T47D (cell line): ENCODE measurements at regions not wholly inside any gene's neighbourhood (a gene's known extent, or its start where the extent isn't known, plus 50 kb on each side); places are given as distances from the start of the nearest gene placed in this dataset.
"Not testable (repeated sequence)": the region's sequence is repeated elsewhere in the genome, so short reads cannot be mapped to it uniquely, and the experiment has no call there.

Experiments
- DNase-seq, 2 experiments: peaks; one replicate each; pipeline versions ENCODE4 v3.0.0 to v3.0.0-alpha.2; 2011 to 2012; ENCODE audit warnings: low read depth in 1 of 2, low spot score in 1 of 2
- JUND ChIP-seq: IDR thresholded peaks from 2 replicates; pipeline ENCODE4 v1.6.1; 2012; ENCODE audit warnings: low read depth
- in situ Hi-C: cut with HindIII; loops from 2 replicates; pipeline ENCODE4 v1.10.0; 2016; ENCODE audit warnings: low sequenced_read_pairs, low pct_unique_long_range_greater_than_20kb

DNA sequence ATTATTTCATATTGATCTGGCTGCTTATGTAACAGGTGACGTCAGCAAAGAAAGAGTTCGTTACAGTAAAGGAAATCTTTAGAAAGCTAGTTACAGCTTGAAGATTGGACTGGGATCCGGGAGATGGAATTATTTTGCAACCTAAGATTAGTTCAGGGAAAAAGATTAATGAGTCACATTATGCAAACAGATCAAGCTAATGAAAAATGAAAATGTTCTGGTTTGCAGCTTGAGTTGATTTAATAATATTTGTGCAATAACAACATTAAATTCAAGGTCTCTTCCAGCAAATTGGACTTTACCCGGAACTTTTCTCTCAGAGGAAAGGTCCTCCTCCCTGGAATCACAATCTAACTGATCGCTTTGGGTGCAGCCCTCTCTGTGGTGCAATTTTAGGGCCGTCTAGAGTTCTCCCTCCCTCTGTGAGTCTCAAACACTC is 119.5 kb downstream of the OTUD1 start:
- TF ChIP-seq JUND = no peak
- no peak for DNase-seq
- in situ Hi-C loops = no loop called here

DNA sequence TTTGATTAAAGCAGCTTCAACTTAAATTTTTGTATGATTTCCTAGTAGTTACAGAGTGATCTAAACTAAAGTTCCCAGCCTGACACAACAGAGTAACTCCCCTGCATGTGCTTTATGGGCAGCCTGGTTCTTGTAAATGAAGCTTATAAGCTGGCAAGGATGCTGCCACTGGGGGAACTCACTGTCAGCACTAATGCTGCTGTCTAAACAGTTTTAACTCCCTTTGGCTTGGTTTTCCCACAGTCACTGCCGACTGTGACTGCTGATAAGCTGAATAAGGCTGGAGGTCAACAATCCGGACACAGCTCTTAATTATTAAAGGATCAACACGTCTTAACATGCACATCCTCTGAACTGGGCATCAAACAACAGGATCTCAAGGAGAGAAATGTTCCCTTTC is 130.1 kb downstream of the OTUD1 start:
- in situ Hi-C loops = no loop called here

DNA sequence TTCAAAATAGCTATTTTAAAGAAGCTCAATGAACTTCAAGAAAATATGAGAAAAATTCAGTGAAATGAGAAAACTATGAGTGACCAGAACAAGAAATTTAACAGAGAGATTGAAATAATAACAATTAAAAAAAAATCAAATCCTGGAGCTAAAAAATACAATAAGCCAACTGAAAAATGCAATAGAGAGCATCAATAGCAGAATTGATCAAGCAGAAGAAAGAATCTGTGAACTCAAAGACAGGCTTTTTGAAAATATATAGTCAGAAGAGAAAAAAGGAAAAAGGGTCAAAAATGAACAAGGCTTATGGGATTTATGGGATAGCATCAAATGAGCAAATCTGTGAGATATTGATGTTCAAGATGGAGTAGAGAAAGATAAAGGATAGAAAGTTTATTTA is 133.0 kb downstream of the OTUD1 start:
- no peak for TF ChIP-seq JUND
- in situ Hi-C loops = no loop called here
- no peak for DNase-seq

More for the DNA sequence above, 130.1 kb downstream of the OTUD1 start:
- TF ChIP-seq JUND = no peak
- DNase-seq = no peak

DNA sequence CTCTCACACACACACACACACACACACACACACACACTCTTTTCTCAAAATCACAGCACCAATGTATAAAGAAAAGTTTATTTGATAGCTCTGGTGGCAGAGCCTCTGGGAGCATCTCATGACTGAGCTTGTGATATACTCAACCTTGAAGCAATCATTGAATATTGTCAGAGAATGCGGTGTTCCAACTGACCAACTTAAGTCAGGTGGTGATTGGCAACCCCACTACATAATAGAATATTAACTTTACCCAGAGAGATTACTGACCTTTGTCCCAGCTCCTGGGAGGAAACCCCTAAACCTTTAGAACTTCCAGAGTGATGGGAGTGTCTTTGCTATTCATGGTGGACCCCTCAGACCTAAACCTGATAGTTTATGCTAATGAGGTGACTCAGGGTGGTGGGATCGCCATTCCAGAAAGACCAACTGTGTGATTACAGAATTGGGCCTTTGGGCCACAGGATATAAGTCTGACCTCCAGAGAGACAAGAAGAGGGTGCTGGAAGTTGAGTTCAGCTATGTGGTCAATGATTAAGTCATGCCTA is 143.1 kb downstream of the OTUD1 start:
- no peak for DNase-seq
- TF ChIP-seq JUND = no peak
- in situ Hi-C loops = no loop called here

DNA sequence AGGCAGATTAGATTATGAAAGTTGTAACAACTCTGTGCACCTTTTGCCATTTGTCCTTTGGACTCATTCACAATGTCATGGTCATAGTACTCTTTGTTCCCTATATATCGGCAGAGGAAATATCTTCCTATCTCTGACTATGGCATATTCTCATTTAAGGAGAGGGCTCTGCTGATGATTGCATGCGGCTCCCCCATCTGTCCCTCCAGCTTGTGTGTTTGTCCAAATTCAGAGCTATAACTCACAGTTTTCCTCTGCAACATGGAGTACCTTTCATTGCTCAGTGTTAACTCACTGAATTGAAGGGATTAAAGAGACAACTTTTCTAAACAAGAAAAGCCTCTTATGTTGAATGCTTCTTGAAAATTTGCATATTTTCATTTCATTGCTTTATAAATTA is 145.5 kb downstream of the OTUD1 start:
- in situ Hi-C loops = no loop called here
- DNase-seq = no peak
- TF ChIP-seq JUND = no peak

DNA sequence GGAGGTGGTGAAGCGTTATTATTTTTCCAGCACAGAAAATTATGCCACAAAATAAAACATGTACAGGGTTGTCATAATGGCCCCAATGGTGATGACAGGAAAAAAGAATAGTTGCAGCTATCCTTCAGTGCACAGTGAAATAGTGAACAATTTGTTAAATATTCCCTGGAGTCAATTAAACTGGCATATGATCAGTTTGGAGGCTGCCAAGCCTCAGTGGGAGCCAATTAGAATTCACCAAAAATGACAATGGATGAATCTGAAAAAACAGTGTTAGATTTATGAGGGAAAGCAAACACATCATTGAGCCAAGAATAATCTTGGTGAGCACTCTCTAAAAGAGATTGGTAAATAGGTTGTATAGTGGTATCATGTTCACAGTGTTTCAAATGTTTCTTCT is 146.3 kb downstream of the OTUD1 start:
- DNase-seq = no peak
- in situ Hi-C loops = no loop called here
- no peak for TF ChIP-seq JUND

DNA sequence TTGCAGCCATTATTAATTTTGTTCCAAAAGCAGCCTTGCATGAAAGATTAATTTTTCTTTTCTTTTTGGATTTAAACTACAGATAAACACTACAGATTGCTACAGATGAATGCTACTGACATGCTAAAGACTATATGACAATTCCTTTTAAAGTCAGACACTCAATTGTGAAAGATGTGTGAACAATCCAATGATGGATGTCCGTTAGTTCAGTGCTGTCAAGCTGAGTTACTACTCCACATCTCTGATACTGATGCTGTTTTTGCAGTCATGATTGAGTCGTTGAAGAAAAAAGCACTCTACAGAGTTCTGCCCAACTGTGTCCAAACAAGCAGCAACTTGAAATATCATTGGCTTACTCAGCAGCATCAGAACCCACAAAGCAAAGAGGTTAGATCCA is 146.8 kb downstream of the OTUD1 start:
- in situ Hi-C loops = no loop called here
- no peak for TF ChIP-seq JUND
- no peak for DNase-seq

DNA sequence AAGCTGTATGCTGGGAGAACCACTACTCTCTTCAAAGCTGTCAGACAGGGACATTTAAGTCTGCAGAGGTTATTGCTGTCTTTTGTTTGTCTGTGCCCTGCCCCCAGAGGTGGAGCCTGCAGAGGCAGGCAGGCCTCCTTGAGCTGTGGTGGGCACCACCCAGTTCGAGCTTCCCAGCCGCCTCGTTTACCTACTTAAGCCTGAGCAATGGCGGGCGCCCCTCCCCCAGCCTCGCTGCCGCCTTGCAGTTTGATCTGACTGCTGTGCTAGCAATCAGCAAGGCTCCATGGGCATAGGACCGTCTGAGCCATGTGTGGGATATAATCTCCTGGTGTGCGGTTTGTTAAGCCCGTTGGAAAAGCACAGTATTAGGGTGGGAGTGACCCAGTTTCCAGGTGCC is 156.4 kb downstream of the OTUD1 start:
- in situ Hi-C loops, DNase-seq: not testable (repeated sequence)

DNA sequence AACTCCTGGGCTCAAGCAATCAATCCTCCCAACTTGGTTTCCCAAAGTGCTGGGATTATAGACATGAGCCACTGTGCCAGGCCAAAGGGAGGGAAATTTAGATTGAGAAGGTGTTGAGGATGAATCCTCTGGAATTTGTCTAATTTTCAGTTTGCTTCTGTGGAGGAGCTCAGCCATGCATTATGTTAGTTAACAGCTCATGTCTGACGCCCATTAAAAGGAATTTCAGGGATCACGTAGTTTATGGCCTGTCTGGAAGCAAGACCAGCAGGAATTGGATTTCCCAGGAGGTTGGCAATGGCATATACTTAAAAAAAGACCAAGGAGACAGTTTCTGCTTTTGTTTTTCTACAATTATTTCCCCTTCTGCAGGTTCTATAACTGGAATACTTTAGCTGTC is 165.7 kb downstream of the OTUD1 start:
- DNase-seq = no peak
- TF ChIP-seq JUND = no peak
- in situ Hi-C loops = no loop called here

DNA sequence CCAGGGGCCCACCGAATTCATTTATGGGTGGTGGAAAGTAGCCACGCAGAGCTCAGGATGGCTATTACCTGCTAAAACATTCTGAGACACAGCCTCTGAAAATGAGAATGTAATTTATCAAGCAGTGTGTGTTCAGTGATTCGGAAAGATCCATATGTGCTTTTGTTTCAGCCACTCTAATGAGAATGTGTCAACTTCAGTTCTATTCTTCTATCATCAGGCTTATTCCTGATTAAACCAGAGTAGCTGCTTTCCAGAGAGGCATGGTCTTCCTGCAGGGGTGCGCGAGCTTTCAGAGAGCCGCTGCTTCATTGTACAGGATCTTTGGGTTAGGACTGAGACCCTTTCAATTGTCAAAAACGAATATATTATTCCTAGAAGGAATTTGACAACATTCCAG is 167.6 kb downstream of the OTUD1 start:
- no peak for TF ChIP-seq JUND
- in situ Hi-C loops = no loop called here
- no peak for DNase-seq

DNA sequence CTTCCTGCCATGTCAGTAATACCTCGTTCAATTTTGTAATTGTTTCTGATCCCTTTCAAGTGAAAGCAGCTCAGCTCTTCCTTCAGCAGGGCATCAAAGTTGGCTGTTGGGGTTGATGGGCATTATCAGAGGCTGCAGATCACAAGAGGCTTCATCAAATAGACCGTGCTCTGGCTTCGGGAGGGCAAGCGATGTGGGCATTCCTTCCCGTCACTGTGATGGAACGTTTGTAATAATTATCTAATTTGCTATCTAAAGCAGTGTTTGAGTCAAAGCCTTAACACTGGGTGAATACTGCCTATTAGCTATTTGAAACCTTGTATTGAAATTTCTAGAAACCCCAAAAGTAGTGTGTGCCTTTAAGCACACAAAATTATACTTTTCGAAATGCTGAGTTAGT is 170.1 kb downstream of the OTUD1 start:
- no peak for DNase-seq
- no peak for TF ChIP-seq JUND
- in situ Hi-C loops = no loop called here

DNA sequence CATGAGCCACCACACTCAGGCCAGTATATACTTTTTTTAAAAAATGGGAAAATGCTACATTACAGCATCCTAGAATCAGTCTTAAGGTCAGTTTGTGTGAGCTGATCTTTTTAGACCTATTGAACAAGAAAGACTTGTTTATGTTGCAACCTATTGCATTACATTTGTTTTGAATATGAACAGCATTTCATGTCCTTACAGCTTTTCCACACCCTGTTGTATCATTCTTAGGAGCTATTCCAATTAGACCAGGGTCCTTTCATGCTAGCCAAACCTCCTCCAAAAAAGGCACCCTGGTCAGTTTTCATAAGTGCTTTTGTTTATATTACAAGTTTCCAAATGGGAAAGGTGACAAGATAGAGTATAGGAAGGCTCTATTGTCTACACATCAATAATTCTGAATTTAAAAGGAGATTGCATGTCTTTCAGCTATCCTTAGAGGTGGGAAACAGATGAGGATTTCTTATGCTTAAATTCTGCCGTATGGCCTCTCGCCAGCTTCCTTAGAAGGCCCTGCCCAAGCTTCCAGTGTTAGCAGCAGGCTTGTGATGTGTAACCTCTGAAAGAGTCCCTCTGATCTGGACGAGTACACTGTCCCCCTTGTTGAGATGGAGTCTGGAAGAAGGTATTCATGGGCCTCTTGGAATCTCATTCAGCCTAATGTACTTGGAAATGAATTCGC is 171.9 kb downstream of the OTUD1 start:
- in situ Hi-C loops = no loop called here
- no peak for DNase-seq
- no peak for TF ChIP-seq JUND

DNA sequence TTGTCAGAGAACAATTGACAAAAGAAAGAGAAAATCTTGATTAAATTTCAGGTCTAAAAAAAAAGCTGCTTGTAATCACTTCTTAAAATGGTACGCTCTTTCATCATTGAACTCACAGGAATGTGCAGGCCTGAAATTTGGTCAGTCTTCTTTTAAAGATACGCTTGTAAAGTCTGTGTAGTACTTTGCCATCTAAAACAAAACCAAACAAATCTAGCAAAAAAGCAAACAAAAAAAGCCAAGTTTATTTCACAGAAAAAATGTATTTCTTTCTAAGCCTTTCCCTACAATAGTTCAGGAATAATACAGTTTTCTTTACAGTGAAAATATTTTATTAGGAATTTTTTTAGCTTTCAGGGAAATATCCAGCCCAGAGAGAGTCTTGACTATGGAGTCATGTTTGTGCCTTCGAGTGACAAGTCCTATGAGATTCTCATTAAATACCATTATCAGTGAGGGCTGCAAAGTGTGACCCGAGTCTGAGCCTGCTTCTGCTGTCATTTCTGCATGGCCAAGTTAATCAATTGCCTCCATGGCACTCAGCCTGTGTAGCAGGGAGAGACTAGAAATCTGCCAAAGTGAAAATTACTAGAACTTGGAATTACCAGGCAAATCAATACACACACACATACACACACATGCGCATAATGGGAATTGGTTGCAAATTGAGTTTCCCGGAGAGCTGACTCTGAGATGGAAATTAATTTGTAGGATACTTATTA is 172.6 kb downstream of the OTUD1 start:
- in situ Hi-C loops = no loop called here
- no peak for TF ChIP-seq JUND
- no peak for DNase-seq
